ENCODE measurements at regions not wholly inside any gene's neighbourhood (a gene's known extent, or its start where the extent isn't known, plus 50 kb on each side); places are given as distances from the start of the nearest gene placed in this dataset.

- TF ChIP-seq CTCF (conservative IDR thresholded peaks at IDR 0.05 in 1 of 2, IDR thresholded peaks at IDR 0.05 in 1 of 2; ENCODE audit: low read depth in 1 of 2, low read length in 2 of 2) (no peak), EZH2 (IDR thresholded peaks at IDR 0.05; ENCODE audit: low read length, missing control alignments) (no peak)
Observed at GRCh38 chr2:9078405-9078804, 74.9 kb upstream of the MBOAT2 start.

Measured in fibroblast of lung (primary cell).